ENCODE measurements at regions not wholly inside any gene's neighbourhood (a gene's known extent, or its start where the extent isn't known, plus 50 kb on each side); places are given as distances from the start of the nearest gene placed in this dataset.
A peak's percentile ranks its signal among the peaks of the same experiment; 100 is the strongest.

- no peak overlapping the region for H3K4me3 ChIP-seq (replicated peaks; ENCODE audit: insufficient read depth, low read length)
- TF ChIP-seq REST (IDR thresholded peaks at IDR 0.05; ENCODE audit: insufficient replicate concordance, low read depth) (no peak), CTCF (IDR thresholded peaks at IDR 0.05; ENCODE audit: insufficient read depth, low read length) (no peak), GABPA (IDR thresholded peaks at IDR 0.05; ENCODE audit: low read depth) (peak; percentile 29; the same call in 1 of the 2 replicates), SPI1 (IDR thresholded peaks at IDR 0.05; ENCODE audit: borderline replicate concordance, low read depth) (peak; percentile 71; the same call in 1 of the 2 replicates), POLR2AphosphoS5 (IDR thresholded peaks at IDR 0.05; ENCODE audit: low read depth) (peak; percentile 95)
- H3K27ac ChIP-seq (replicated peaks), result peak overlapping the region; percentile 53
- H3K27me3 ChIP-seq (ENCODE audit: insufficient read depth, poor library complexity, severe bottlenecking), result no peaks in the 10 kb centered on the region
- DNase-seq (ENCODE audit: low read depth in 1 of 2, low spot score in 1 of 2), result peak; percentile 83 to 93
These were observed 119.8 kb upstream of the TEX13D start for GRCh38 chrX:124212622-124213021.

- Histone ChIP-seq H3K27me3 (ENCODE audit: insufficient read depth, poor library complexity, severe bottlenecking) (no peaks in the 10 kb centered on the region), H3K27ac (replicated peaks) (no peak overlapping the region), H3K4me3 (replicated peaks; ENCODE audit: insufficient read depth, low read length) (no peak overlapping the region)
- TF ChIP-seq CTCF (IDR thresholded peaks at IDR 0.05; ENCODE audit: insufficient read depth, low read length) (no peak), GABPA (IDR thresholded peaks at IDR 0.05; ENCODE audit: low read depth) (no peak), SPI1 (IDR thresholded peaks at IDR 0.05; ENCODE audit: borderline replicate concordance, low read depth) (no peak), POLR2AphosphoS5 (IDR thresholded peaks at IDR 0.05; ENCODE audit: low read depth) (no peak), REST (IDR thresholded peaks at IDR 0.05; ENCODE audit: insufficient replicate concordance, low read depth) (no peak)
- DNase-seq (ENCODE audit: low read depth in 1 of 2, low spot score in 1 of 2), result no peak
These were observed 116.7 kb upstream of the TEX13D start for GRCh38 chrX:124215786-124216185.

GRCh38 chrX:124216396-124217115 is 115.9 kb upstream of the TEX13D start:
- TF ChIP-seq REST (IDR thresholded peaks at IDR 0.05; ENCODE audit: insufficient replicate concordance, low read depth) (no peak), SPI1 (IDR thresholded peaks at IDR 0.05; ENCODE audit: borderline replicate concordance, low read depth) (no peak), POLR2AphosphoS5 (IDR thresholded peaks at IDR 0.05; ENCODE audit: low read depth) (no peak), CTCF (IDR thresholded peaks at IDR 0.05; ENCODE audit: insufficient read depth, low read length) (no peak), GABPA (IDR thresholded peaks at IDR 0.05; ENCODE audit: low read depth) (no peak)
- Histone ChIP-seq H3K4me3 (replicated peaks; ENCODE audit: insufficient read depth, low read length) (no peak overlapping the region), H3K27me3 (ENCODE audit: insufficient read depth, poor library complexity, severe bottlenecking) (no peaks in the 10 kb centered on the region), H3K27ac (replicated peaks) (peak overlapping the region; percentile 80)
- DNase-seq (ENCODE audit: low read depth in 1 of 2, low spot score in 1 of 2), result no peak
